DND-41 (cell line): ENCODE measurements at regions not wholly inside any gene's neighbourhood (a gene's known extent, or its start where the extent isn't known, plus 50 kb on each side); places are given as distances from the start of the nearest gene placed in this dataset.

Experiments used
- EZH2 ChIP-seq: IDR thresholded peaks from 3 replicates; pipeline ENCODE4 v1.6.1; 2012; ENCODE audit warnings: borderline replicate concordance, low read depth, mild to moderate bottlenecking, moderate library complexity, low read length, inconsistent platforms; ENCODE audit not compliant: severe bottlenecking
- TF ChIP-seq, protein P1 (sequence below): IDR thresholded peaks from 2 replicates; pipeline ENCODE4 v1.5.1; 2012; ENCODE audit warnings: borderline replicate concordance, low read length, moderate library complexity, mild to moderate bottlenecking; ENCODE audit not compliant: poor library complexity, severe bottlenecking; ENCODE audit errors: extremely low read depth

DNA sequence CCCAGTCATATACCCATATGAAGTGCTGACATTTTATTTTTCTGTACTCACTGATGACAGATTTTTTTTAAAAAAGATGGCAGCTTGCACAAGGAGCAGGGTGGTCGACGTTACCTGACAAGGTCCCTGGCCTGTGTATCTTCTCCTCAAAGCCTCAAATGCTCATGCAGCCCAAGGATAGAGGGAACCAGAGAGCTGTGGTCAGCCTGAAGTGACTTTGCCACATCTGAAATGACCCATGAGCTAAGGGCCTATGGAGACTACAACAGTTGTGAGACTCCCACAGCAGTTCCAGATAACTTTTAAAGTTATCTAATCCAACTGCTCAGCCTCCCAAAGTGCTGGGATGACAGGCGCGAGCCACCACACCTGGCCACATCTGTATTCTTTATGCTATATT, 131.1 kb downstream of the GLUL start:
- TF ChIP-seq, protein P1, sequence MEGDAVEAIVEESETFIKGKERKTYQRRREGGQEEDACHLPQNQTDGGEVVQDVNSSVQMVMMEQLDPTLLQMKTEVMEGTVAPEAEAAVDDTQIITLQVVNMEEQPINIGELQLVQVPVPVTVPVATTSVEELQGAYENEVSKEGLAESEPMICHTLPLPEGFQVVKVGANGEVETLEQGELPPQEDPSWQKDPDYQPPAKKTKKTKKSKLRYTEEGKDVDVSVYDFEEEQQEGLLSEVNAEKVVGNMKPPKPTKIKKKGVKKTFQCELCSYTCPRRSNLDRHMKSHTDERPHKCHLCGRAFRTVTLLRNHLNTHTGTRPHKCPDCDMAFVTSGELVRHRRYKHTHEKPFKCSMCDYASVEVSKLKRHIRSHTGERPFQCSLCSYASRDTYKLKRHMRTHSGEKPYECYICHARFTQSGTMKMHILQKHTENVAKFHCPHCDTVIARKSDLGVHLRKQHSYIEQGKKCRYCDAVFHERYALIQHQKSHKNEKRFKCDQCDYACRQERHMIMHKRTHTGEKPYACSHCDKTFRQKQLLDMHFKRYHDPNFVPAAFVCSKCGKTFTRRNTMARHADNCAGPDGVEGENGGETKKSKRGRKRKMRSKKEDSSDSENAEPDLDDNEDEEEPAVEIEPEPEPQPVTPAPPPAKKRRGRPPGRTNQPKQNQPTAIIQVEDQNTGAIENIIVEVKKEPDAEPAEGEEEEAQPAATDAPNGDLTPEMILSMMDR: no peak
- no peak for TF ChIP-seq EZH2
